B cell (primary cell): ENCODE measurements at regions not wholly inside any gene's neighbourhood (a gene's known extent, or its start where the extent isn't known, plus 50 kb on each side); places are given as distances from the start of the nearest gene placed in this dataset.

Experiments used
- ATAC-seq: fragments of 200-7000 bp; cut with Tn5 transposase; one replicate; pipeline ENCODE4 v1.10.0; 2021; ENCODE audit warnings: low read depth, mild to moderate bottlenecking, moderate number of reproducible peaks, moderate library complexity
- CTCF ChIA-PET: fragments of 350-600 bp; sonication (Branson Sonifier 250); formaldehyde crosslinking; loops from one replicate; lab custom pipeline; 2021; ENCODE audit warnings: antibody characterized with exemption, inconsistent platforms; lab: Charles Lee
- POLR2A ChIA-PET: fragments of 350-600 bp; sonication (Branson Sonifier 250); formaldehyde crosslinking; loops from one replicate; lab custom pipeline; 2021; ENCODE audit warnings: antibody characterized with exemption; lab: Charles Lee
- DNase-seq: peaks from one replicate; pipeline ENCODE4 v3.0.0; 2013
- H2AFZ ChIP-seq: 2 replicates; pipeline ENCODE4 v1.6.1; 2012; ENCODE audit warnings: mild to moderate bottlenecking, low read depth, low read length; ENCODE audit not compliant: insufficient read depth, poor library complexity, severe bottlenecking
- H3K27ac ChIP-seq, 2 donors: 1 replicate in 1 of 2; 2 replicates in 1 of 2; pipeline ENCODE4 v1.5.1; 2012 to 2013; ENCODE audit warnings: low read length in 2 of 2, mild to moderate bottlenecking in 2 of 2, moderate library complexity in 1 of 2
- H3K27me3 ChIP-seq, 4 experiments: fragments of 200-600 bp in 1 of 4; sonication (generic) in 1 of 4; replicated peaks in 1 of 4; 1 replicate in 2 of 4; 2 replicates in 2 of 4; pipeline versions ENCODE4 v1.6.1 to v1.7.0; 2013 to 2016; ENCODE audit warnings: low read length in 3 of 4, mild to moderate bottlenecking in 2 of 4, mixed read lengths in 1 of 4, moderate library complexity in 1 of 4; ENCODE audit not compliant: insufficient read depth in 4 of 4, control insufficient read depth in 3 of 4; ENCODE audit errors: control extremely low read depth in 1 of 4
- H3K36me3 ChIP-seq, 2 experiments: replicated peaks in 1 of 2; 1 replicate in 1 of 2; 2 replicates in 1 of 2; pipeline versions ENCODE4 v1.6.1 to v1.7.1; 2013; ENCODE audit warnings: low read length in 1 of 2; ENCODE audit not compliant: insufficient read depth in 2 of 2, control insufficient read depth in 1 of 2; ENCODE audit errors: control extremely low read depth in 1 of 2, extremely low read depth in 1 of 2
- H3K4me1 ChIP-seq, 2 donors: fragments of 200-600 bp in 1 of 2; sonication (generic) in 1 of 2; 1 replicate in 1 of 2; 2 replicates in 1 of 2; pipeline versions ENCODE4 v1.5.1 to v1.6.1; 2013 to 2017; ENCODE audit warnings: low read length in 2 of 2; ENCODE audit not compliant: control insufficient read depth in 2 of 2, insufficient read depth in 2 of 2
- H3K4me2 ChIP-seq: replicated peaks from 2 replicates; pipeline ENCODE3; 2012; ENCODE audit warnings: mild to moderate bottlenecking, low read depth, low read length; ENCODE audit not compliant: poor library complexity, severe bottlenecking
- H3K4me3 ChIP-seq, 5 experiments: fragments of 200-600 bp in 1 of 5; sonication (generic) in 1 of 5; 1 replicate in 3 of 5; 2 replicates in 2 of 5; pipeline versions ENCODE4 v1.5.1 to v1.7.0; 2011 to 2016; ENCODE audit warnings: low read length in 4 of 5, mild to moderate bottlenecking in 4 of 5, low read depth in 2 of 5, control low read depth in 1 of 5, moderate library complexity in 1 of 5; ENCODE audit not compliant: insufficient read depth in 1 of 5; ENCODE audit errors: control extremely low read depth in 1 of 5, extremely low read depth in 1 of 5
- H3K79me2 ChIP-seq: fragments of 200-600 bp; sonication (generic); one replicate; pipeline ENCODE4 v1.6.0; 2016; ENCODE audit warnings: low read length; ENCODE audit not compliant: control insufficient read depth, insufficient read depth
- H3K9ac ChIP-seq: fragments of 200-600 bp; sonication (generic); 2 replicates; pipeline ENCODE4 v1.6.1; 2017; ENCODE audit warnings: mild to moderate bottlenecking, low read length, moderate library complexity
- H3K9me3 ChIP-seq, 3 donors: one replicate each; pipeline versions ENCODE4 v1.6.1 to v1.7.1; 2013; ENCODE audit warnings: low read length in 2 of 3; ENCODE audit not compliant: control insufficient read depth in 2 of 3, insufficient read depth in 1 of 3; ENCODE audit errors: control extremely low read depth in 1 of 3
- H4K20me1 ChIP-seq: 2 replicates; pipeline ENCODE4 v1.6.0; 2012; ENCODE audit warnings: mild to moderate bottlenecking, low read length; ENCODE audit not compliant: insufficient read depth, control insufficient read depth, poor library complexity, severe bottlenecking
- H3K27ac Mint-ChIP-seq: one replicate; pipeline ENCODE4 v1.8.0; 2021; ENCODE audit warnings: mixed read lengths
- H3K27me3 Mint-ChIP-seq: one replicate; pipeline ENCODE4 v1.8.0; 2021; ENCODE audit warnings: mixed read lengths
- H3K4me1 Mint-ChIP-seq: one replicate; pipeline ENCODE4 v1.8.0; 2021; ENCODE audit warnings: mixed read lengths
- H3K4me3 Mint-ChIP-seq: one replicate; pipeline ENCODE4 v1.8.0; 2021; ENCODE audit warnings: mixed read lengths
- H3K9me3 Mint-ChIP-seq: one replicate; pipeline ENCODE4 v1.8.0; 2022; ENCODE audit warnings: mixed read lengths; ENCODE audit not compliant: insufficient read depth
- CTCF ChIP-seq: fragments of 200-600 bp; IDR thresholded peaks from one replicate; pipeline ENCODE4 v1.8.0; 2022; ENCODE audit warnings: antibody characterized with exemption, mild to moderate bottlenecking
- EZH2 ChIP-seq: IDR thresholded peaks from 2 replicates; pipeline ENCODE4 v1.6.1; 2012; ENCODE audit warnings: borderline replicate concordance, low read depth, mild to moderate bottlenecking, moderate library complexity, low read length; ENCODE audit not compliant: insufficient read depth, poor library complexity, severe bottlenecking
- WGBS: methylation state at CpG from one replicate; pipeline ENCODE4 v1.1.5; 2013; ENCODE audit warnings: missing lambda C conversion rate; ENCODE audit not compliant: insufficient coverage; 5-methylcytosine and 5-hydroxymethylcytosine counted together
- intact Hi-C: fragments of 100-400 bp; cut with micrococcal nuclease; formaldehyde crosslinking; loops from one replicate; pipeline ENCODE4 v1.10.0; 2022

- no peak overlapping the region for H2AFZ ChIP-seq
- no peak for ATAC-seq
- H3K9ac ChIP-seq, result no peak overlapping the region
- Mint-ChIP-seq H3K4me3 (no peak overlapping the region), H3K4me1 (no peaks in the 10 kb centered on the region), H3K27me3 (peaks cover 22% of the 10 kb centered on the region), H3K9me3 (no peaks in the 10 kb centered on the region), H3K27ac (no peak overlapping the region)
- H4K20me1 ChIP-seq, result no peaks in the 10 kb centered on the region
- no peaks in the 10 kb centered on the region for H3K36me3 ChIP-seq
- no peaks in the 10 kb centered on the region for H3K9me3 ChIP-seq
- H3K27me3 ChIP-seq, result peaks cover 0 to 3% (median 0%) of the 10 kb centered on the region in 4 experiments
- H3K4me1 ChIP-seq, result no peaks in the 10 kb centered on the region
- TF ChIP-seq CTCF (no peak), EZH2 (no peak)
- POLR2A ChIA-PET, result no interaction called here
- no peak overlapping the region for H3K4me3 ChIP-seq
- H3K27ac ChIP-seq, result no peak overlapping the region
- CTCF ChIA-PET, result no interaction called here
- DNase-seq, result no peak
- WGBS, result 80% methylated on average over 1 of the region's 1 CpG
- H3K4me2 ChIP-seq, result no peak overlapping the region
- intact Hi-C loops, result no loop called here
- H3K79me2 ChIP-seq, result no peaks in the 10 kb centered on the region
Measured at GRCh38 chr5:37918424-37918823, 78.6 kb upstream of the GDNF start.

- H3K9me3 Mint-ChIP-seq, result no peaks in the 10 kb centered on the region
- H3K27ac Mint-ChIP-seq, result no peak overlapping the region
- H3K4me1 Mint-ChIP-seq, result no peaks in the 10 kb centered on the region
- no peak overlapping the region for H3K4me3 Mint-ChIP-seq
- H3K9me3 ChIP-seq, result no peaks in the 10 kb centered on the region
- H3K4me3 ChIP-seq, result no peak overlapping the region
- H3K4me2 ChIP-seq, result no peak overlapping the region
- H3K27me3 ChIP-seq, result peaks cover 0 to 3% (median 0%) of the 10 kb centered on the region in 4 experiments
- H3K79me2 ChIP-seq, result no peaks in the 10 kb centered on the region
- intact Hi-C loops, result no loop called here
- no peak overlapping the region for H3K9ac ChIP-seq
- no peak overlapping the region for H2AFZ ChIP-seq
- 95% methylated on average over 4 of the region's 5 CpGs for WGBS
- H3K27ac ChIP-seq, result no peak overlapping the region
- peaks cover 24% of the 10 kb centered on the region for H3K27me3 Mint-ChIP-seq
- H3K36me3 ChIP-seq, result no peaks in the 10 kb centered on the region
- H3K4me1 ChIP-seq, result no peaks in the 10 kb centered on the region
- no peak for ATAC-seq
- no peak for TF ChIP-seq EZH2
- no peak for DNase-seq
- CTCF ChIA-PET, result no interaction called here
- H4K20me1 ChIP-seq, result no peaks in the 10 kb centered on the region
- POLR2A ChIA-PET, result no interaction called here
Measured at GRCh38 chr5:37916525-37916924, 76.7 kb upstream of the GDNF start.
